LoVo (cell line): ENCODE measurements at regions not wholly inside any gene's neighbourhood (a gene's known extent, or its start where the extent isn't known, plus 50 kb on each side); places are given as distances from the start of the nearest gene placed in this dataset.
"Not testable (repeated sequence)": the region's sequence is repeated elsewhere in the genome, so short reads cannot be mapped to it uniquely, and the experiment has no call there.

ENCODE experiments used
- DNase-seq: peaks from one replicate; pipeline ENCODE4 v3.0.0-alpha.2; 2016; ENCODE audit warnings: low spot score

- DNase-seq = no peak
Observed at GRCh38 chr5:4019009-4019769, 423.6 kb downstream of the IRX1 start.

GRCh38 chr5:4019841-4020240 is 424.2 kb downstream of the IRX1 start:
- DNase-seq = no peak

- no peak for DNase-seq
Observed at GRCh38 chr5:4020400-4020799, 424.8 kb downstream of the IRX1 start.

- no peak for DNase-seq
Observed at GRCh38 chr5:4022056-4022670, 426.5 kb downstream of the IRX1 start.

GRCh38 chr5:4023091-4023752 is 427.6 kb downstream of the IRX1 start:
- no peak for DNase-seq

- DNase-seq = no peak
Observed at GRCh38 chr5:4023753-4024335, 428.2 kb downstream of the IRX1 start.

GRCh38 chr5:4027088-4027734 is 431.6 kb downstream of the IRX1 start:
- no peak for DNase-seq

GRCh38 chr5:4028384-4028783 is 432.8 kb downstream of the IRX1 start:
- DNase-seq = no peak

- not testable (repeated sequence) for DNase-seq
Observed at GRCh38 chr5:4033546-4033945, 437.9 kb downstream of the IRX1 start.

GRCh38 chr5:4036861-4037260 is 441.2 kb downstream of the IRX1 start:
- DNase-seq = no peak

GRCh38 chr5:4038994-4039393 is 443.4 kb downstream of the IRX1 start:
- DNase-seq = no peak

GRCh38 chr5:4042311-4042710 is 446.7 kb downstream of the IRX1 start:
- no peak for DNase-seq

- DNase-seq = no peak
Observed at GRCh38 chr5:4043135-4043534, 447.5 kb downstream of the IRX1 start.

- DNase-seq = no peak
Observed at GRCh38 chr5:4044881-4045280, 449.2 kb downstream of the IRX1 start.

- DNase-seq = no peak
Observed at GRCh38 chr5:4048398-4048797, 452.8 kb downstream of the IRX1 start.

GRCh38 chr5:4050203-4050602 is 454.6 kb downstream of the IRX1 start:
- DNase-seq = no peak

GRCh38 chr5:4053136-4053535 is 457.5 kb downstream of the IRX1 start:
- no peak for DNase-seq

- DNase-seq = no peak
Observed at GRCh38 chr5:4054092-4054491, 458.5 kb downstream of the IRX1 start.

GRCh38 chr5:4058899-4059298 is 463.3 kb downstream of the IRX1 start:
- no peak for DNase-seq

GRCh38 chr5:4065472-4066320 is 470.1 kb downstream of the IRX1 start:
- no peak for DNase-seq

GRCh38 chr5:4068171-4068570 is 472.5 kb downstream of the IRX1 start:
- no peak for DNase-seq

GRCh38 chr5:4078544-4078943 is 482.9 kb downstream of the IRX1 start:
- DNase-seq = no peak
